GM12892 (cell line): ENCODE measurements at regions not wholly inside any gene's neighbourhood (a gene's known extent, or its start where the extent isn't known, plus 50 kb on each side); places are given as distances from the start of the nearest gene placed in this dataset.

Experiments used
- POLR2A ChIP-seq: IDR thresholded peaks from 2 replicates; pipeline ENCODE4 v1.6.1; 2011; ENCODE audit warnings: low read depth, low read length, control low read depth
- POLR2AphosphoS5 ChIP-seq: IDR thresholded peaks from 2 replicates; pipeline ENCODE4 v1.6.1; 2011; ENCODE audit warnings: low read depth, low read length, control low read depth
- TAF1 ChIP-seq: IDR thresholded peaks from 2 replicates; pipeline ENCODE4 v1.6.1; 2011; ENCODE audit warnings: low read depth, mild to moderate bottlenecking, control low read depth, low read length, borderline replicate concordance

DNA sequence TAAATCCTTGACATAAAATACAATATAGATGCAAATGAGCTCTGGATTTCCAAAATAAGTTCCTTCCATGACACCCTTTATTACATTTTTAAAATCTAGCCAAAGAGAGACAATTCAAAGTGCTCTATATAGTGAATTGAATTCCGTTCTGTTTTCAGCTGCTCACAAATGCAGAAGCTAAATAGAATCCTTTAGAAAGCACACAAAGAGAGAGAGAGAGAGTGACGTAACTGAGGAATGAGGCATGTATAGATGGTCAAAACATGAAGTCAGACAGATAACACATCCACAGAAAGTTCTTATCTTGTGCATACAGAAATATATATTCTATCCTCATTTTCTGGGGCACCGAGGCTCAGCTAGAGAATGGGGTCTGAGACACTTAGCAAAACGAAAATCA lies 344.7 kb upstream of the NETO1 start:
- no peak for TF ChIP-seq POLR2AphosphoS5
- TF ChIP-seq POLR2A: no peak
- no peak for TF ChIP-seq TAF1
